Heart left ventricle (tissue), 16 donors: ENCODE measurements at regions not wholly inside any gene's neighbourhood (a gene's known extent, or its start where the extent isn't known, plus 50 kb on each side); places are given as distances from the start of the nearest gene placed in this dataset.

Experiments used
- ATAC-seq, 4 donors: fragments of 200-7000 bp; cut with Tn5 transposase; one replicate each; pipeline ENCODE4 v1.9.1; 2020 to 2022; ENCODE audit warnings: moderate library complexity in 4 of 4, mild to moderate bottlenecking in 3 of 4, moderate number of reproducible peaks in 1 of 4
- DNase-seq, 5 donors: peaks; one replicate each; pipeline ENCODE4 v3.0.0-alpha.2; 2020
- H3K27ac ChIP-seq, 12 donors: fragments of 200-600 bp; sonication (generic) in 4 of 12; one replicate each; pipeline versions ENCODE4 v1.5.0 to v1.8.0; 2016 to 2022; ENCODE audit warnings: mild to moderate bottlenecking in 2 of 12
- H3K27me3 ChIP-seq, 9 donors: fragments of 200-600 bp; sonication (generic) in 2 of 9; one replicate each; pipeline versions ENCODE4 v1.5.1 to v1.8.0; 2016 to 2022; ENCODE audit warnings: mild to moderate bottlenecking in 3 of 9
- H3K36me3 ChIP-seq, 9 donors: fragments of 200-600 bp; sonication (generic) in 2 of 9; one replicate each; pipeline versions ENCODE4 v1.5.0 to v1.8.0; 2018 to 2022; ENCODE audit warnings: mild to moderate bottlenecking in 2 of 9
- H3K4me1 ChIP-seq, 12 donors: fragments of 200-600 bp; sonication (generic) in 4 of 12; one replicate each; pipeline versions ENCODE4 v1.5.0 to v1.8.0; 2016 to 2022; ENCODE audit warnings: mild to moderate bottlenecking in 3 of 12
- H3K4me3 ChIP-seq, 12 donors: fragments of 200-600 bp; sonication (generic) in 4 of 12; one replicate each; pipeline versions ENCODE4 v1.5.0 to v1.8.0; 2017 to 2022; ENCODE audit warnings: mild to moderate bottlenecking in 9 of 12, moderate library complexity in 4 of 12
- H3K9me3 ChIP-seq, 12 donors: fragments of 200-600 bp; sonication (generic) in 4 of 12; one replicate each; pipeline versions ENCODE4 v1.5.0 to v1.8.0; 2016 to 2022; ENCODE audit warnings: mild to moderate bottlenecking in 1 of 12
- CTCF ChIP-seq, 12 donors: fragments of 200-600 bp; sonication (generic) in 4 of 12; IDR thresholded peaks; one replicate each; pipeline versions ENCODE4 v1.5.0 to v1.8.0; 2018 to 2022; ENCODE audit warnings: antibody characterized with exemption in 12 of 12, mild to moderate bottlenecking in 5 of 12
- POLR2A ChIP-seq, 2 donors: fragments of 450-650 bp; IDR thresholded peaks; one replicate each; pipeline ENCODE4 v1.6.1; 2017; ENCODE audit warnings: antibody characterized with exemption in 2 of 2, mild to moderate bottlenecking in 2 of 2, moderate library complexity in 2 of 2
- WGBS, 4 donors: extraction: QIAGEN DNeasy Blood & Tissue Kit in 2 of 4; methylation state at CpG; one replicate each; pipeline versions ENCODE4 v1.1.5 to v1.1.7; 2013 to 2018; 5-methylcytosine and 5-hydroxymethylcytosine counted together
- intact Hi-C, 10 donors: fragments of 100-400 bp; cut with DNase I; formaldehyde crosslinking; loops; one replicate each; pipeline versions ENCODE4 v1.11.1 to v1.14.2; 2022
- donor health status: ischemic (EF 13 %, LVEDD 7.1; RV severe dilation, severe dysfunction).
- donor health status: healthy with polysubstance abuse.
- donor health status: DM: no; HTN: yes; CAD: no.
- donor health status: DM: no; HTN: no; CAD: no.
- donor health status: ischemic (EF 25% LVEDD 6.9; RV normal size, moderate dysfunction).
- donor health status: ischemic (EF 25% LVEDD 5.7; RV mildly dilated, moderate dysfunction).
- donor health status: healthy.
- donor health status: DM: yes; HTN: yes; CAD: no.
- donor health status: ischemic (EF 35%, LVEDD 5.7; RV mildly dilated, moderate dysfunction).
- donor health status: nonischemic (EF 11% LVEDD 7.7; RV severe dilation, severe dysfunction).
- donor health status: DM: yes; HTN: yes; CAD: no.
- donor health status: PGD.
- donor health status: ischemic (EF 29% LVEDD 5.4; RV normal size, mild dysfunction).
- donor health status: nonischemic (EF 23%, LVEDD 6.1; RV moderate dilation, normal function).

GRCh38 chr10:84991301-84991700, 662.9 kb downstream of the CCSER2 start:
- Histone ChIP-seq H3K36me3 (no peaks in the 10 kb centered on the region), H3K4me1 (no peaks in the 10 kb centered on the region), H3K4me3 (no peak overlapping the region), H3K9me3 (no peaks in the 10 kb centered on the region), H3K27ac (no peak overlapping the region), H3K27me3 (no peaks in the 10 kb centered on the region)
- ATAC-seq: no peak
- intact Hi-C loops: no loop called here
- no peak for DNase-seq
- no peak for TF ChIP-seq POLR2A (IDR thresholded peaks at IDR 0.05)
- no peak for TF ChIP-seq CTCF (IDR thresholded peaks at IDR 0.05)
- 39 to 56% (median 50%) methylated on average over 2 of the region's 2 CpGs for WGBS, 4 donors

DNA sequence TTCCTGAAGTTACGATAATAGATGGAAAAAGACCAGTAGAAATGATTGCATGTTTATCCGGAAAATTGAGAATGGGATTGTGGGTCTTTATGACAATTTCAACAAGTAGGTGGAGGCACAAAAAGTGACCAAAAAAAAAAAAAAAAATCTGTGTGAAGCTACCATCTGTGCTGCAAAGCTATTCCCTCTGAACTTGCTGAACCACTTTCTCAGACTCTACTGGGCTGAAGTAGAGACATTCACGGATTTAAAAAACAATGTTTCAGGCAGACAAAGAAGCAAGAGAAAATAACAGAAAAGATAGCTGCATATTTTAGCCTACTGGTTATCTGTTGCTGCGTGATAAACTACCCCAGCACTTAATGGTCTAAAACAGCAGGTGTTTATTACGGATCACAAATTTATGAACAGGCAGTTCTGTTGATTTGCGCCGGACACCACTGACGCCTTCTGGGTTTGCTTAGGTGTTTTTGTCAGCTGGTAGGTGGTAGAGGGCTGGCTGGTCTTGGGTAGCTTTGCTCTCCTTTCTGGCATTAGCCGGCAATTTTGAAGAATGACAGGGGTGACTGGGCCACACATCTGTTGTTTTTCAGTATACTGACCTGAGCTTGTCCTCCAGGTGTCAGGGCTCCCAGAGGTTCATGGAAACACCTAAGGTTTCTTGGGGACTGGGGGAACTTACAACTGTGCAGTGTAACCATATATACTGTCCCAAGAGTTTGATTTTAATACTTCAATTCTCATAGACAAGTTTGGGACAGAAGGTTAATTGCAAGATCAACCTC, 665.1 kb downstream of the CCSER2 start:
- H3K4me3 ChIP-seq: no peak overlapping the region
- WGBS, 4 donors: 85 to 90% (median 89%) methylated on average over 9 of the region's 9 CpGs
- H3K4me1 ChIP-seq: no peaks in the 10 kb centered on the region
- no peaks in the 10 kb centered on the region for H3K9me3 ChIP-seq
- DNase-seq: no peak
- intact Hi-C loops: no loop called here
- TF ChIP-seq POLR2A (IDR thresholded peaks at IDR 0.05) (no peak), CTCF (IDR thresholded peaks at IDR 0.05) (no peak)
- no peak overlapping the region for H3K27ac ChIP-seq
- ATAC-seq: no peak
- no peaks in the 10 kb centered on the region for H3K36me3 ChIP-seq
- no peaks in the 10 kb centered on the region for H3K27me3 ChIP-seq

DNA sequence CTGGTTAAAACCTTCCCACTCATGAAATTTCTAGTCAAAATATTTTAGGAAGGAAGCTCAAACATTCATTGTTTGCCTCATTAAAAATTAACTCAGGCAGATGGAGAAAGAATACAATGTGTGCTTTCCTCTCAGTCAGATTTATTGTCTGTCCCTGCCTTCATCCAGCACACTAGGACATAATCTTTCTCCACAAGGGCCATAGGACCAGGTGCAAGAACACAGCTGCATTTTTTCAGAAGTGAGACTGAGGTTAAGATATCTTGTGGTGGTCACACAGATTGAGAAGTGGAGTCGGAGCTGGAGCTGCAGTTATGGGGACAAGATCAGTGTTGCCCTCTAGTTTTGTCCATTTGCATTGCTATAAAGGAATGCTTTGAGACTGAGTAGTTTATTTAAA, 666.3 kb downstream of the CCSER2 start:
- no peaks in the 10 kb centered on the region for H3K9me3 ChIP-seq
- no peak for DNase-seq
- ATAC-seq: no peak
- H3K4me3 ChIP-seq: no peak overlapping the region
- WGBS, 4 donors: 68 to 91% (median 76%) methylated on average over 1 of the region's 1 CpG
- intact Hi-C loops: no loop called here
- no peaks in the 10 kb centered on the region for H3K27me3 ChIP-seq
- no peak for TF ChIP-seq CTCF (IDR thresholded peaks at IDR 0.05)
- H3K36me3 ChIP-seq: no peaks in the 10 kb centered on the region
- H3K4me1 ChIP-seq: no peaks in the 10 kb centered on the region
- H3K27ac ChIP-seq: no peak overlapping the region

DNA sequence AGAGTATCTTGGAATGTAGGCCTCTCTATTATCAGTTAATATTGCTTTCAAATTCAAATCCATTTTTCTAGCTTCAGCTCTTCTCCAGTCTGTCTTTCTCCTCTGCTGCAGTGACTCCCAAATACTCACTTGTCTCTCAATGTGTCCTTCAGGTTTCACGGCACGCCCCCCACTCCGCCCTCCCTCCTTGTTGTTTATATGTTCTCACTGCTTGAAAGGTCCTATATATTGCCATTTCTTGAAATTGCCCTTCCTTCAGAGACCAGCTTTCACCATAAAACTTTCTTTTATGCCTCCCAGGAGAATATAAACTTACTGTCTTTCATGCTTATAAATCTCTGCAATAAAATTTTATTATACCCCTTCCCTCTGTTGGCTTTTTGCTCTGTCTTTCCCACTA, 668.2 kb downstream of the CCSER2 start:
- Histone ChIP-seq H3K4me1 (no peaks in the 10 kb centered on the region), H3K4me3 (no peak overlapping the region), H3K36me3 (no peaks in the 10 kb centered on the region), H3K9me3 (no peaks in the 10 kb centered on the region), H3K27me3 (no peaks in the 10 kb centered on the region), H3K27ac (no peak overlapping the region)
- WGBS, 4 donors: 91 to 92% (median 91%) methylated on average over 3 of the region's 3 CpGs
- DNase-seq: no peak
- no peak for ATAC-seq
- no peak for TF ChIP-seq POLR2A (IDR thresholded peaks at IDR 0.05)
- TF ChIP-seq CTCF (IDR thresholded peaks at IDR 0.05): no peak
- intact Hi-C loops: no loop called here
